Prostate gland (tissue), 2 donors: ENCODE measurements at regions not wholly inside any gene's neighbourhood (a gene's known extent, or its start where the extent isn't known, plus 50 kb on each side); places are given as distances from the start of the nearest gene placed in this dataset.
"Not testable (repeated sequence)": the region's sequence is repeated elsewhere in the genome, so short reads cannot be mapped to it uniquely, and the experiment has no call there.

Source experiments
- POLR2A ChIP-seq: fragments of 450-650 bp; IDR thresholded peaks from one replicate; pipeline ENCODE4 v1.6.1; 2016; ENCODE audit warnings: antibody characterized with exemption, mild to moderate bottlenecking
- POLR2AphosphoS5 ChIP-seq: sonication (generic); formaldehyde crosslinking; IDR thresholded peaks from one replicate; pipeline ENCODE4 v1.6.1; 2017; ENCODE audit warnings: antibody characterized with exemption
- TF ChIP-seq, protein P1 (sequence below), 4 experiments: fragments of 200-600 bp in 2 of 4; fragments of 450-650 bp in 2 of 4; sonication (generic) in 2 of 4; IDR thresholded peaks; 1 replicate in 3 of 4; 2 replicates in 1 of 4; pipeline ENCODE4 v1.5.1; 2016 to 2019; ENCODE audit warnings: antibody characterized with exemption in 4 of 4, mild to moderate bottlenecking in 2 of 4, moderate library complexity in 2 of 4

DNA sequence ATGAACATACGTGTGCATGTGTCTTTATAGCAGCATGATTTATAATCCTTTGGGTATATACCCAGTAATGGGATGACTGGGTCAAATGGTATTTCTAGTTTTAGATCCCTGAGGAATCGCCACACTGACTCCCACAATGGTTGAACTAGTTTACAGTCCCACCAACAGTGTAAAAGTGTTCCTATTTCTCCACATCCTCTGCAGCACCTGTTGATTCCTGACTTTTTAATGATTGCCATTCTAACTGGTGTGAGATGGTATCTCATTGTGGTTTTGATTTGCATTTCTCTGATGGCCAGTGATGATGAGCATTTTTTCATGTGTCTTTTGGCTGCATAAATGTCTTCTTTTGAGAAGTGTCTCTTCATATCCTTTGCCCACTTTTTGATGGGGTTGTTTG lies 493.0 kb upstream of the PIK3R1 start:
- TF ChIP-seq, protein P1, sequence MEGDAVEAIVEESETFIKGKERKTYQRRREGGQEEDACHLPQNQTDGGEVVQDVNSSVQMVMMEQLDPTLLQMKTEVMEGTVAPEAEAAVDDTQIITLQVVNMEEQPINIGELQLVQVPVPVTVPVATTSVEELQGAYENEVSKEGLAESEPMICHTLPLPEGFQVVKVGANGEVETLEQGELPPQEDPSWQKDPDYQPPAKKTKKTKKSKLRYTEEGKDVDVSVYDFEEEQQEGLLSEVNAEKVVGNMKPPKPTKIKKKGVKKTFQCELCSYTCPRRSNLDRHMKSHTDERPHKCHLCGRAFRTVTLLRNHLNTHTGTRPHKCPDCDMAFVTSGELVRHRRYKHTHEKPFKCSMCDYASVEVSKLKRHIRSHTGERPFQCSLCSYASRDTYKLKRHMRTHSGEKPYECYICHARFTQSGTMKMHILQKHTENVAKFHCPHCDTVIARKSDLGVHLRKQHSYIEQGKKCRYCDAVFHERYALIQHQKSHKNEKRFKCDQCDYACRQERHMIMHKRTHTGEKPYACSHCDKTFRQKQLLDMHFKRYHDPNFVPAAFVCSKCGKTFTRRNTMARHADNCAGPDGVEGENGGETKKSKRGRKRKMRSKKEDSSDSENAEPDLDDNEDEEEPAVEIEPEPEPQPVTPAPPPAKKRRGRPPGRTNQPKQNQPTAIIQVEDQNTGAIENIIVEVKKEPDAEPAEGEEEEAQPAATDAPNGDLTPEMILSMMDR (IDR thresholded peaks at IDR 0.05) = not testable (repeated sequence)
- TF ChIP-seq POLR2A, POLR2AphosphoS5: not testable (repeated sequence)
